ENCODE measurements at regions not wholly inside any gene's neighbourhood (a gene's known extent, or its start where the extent isn't known, plus 50 kb on each side); places are given as distances from the start of the nearest gene placed in this dataset.

GRCh38 chr2:57181315-57182038 lies 865.1 kb upstream of the VRK2 start:
- TF ChIP-seq CBX1 (IDR thresholded peaks at IDR 0.05; ENCODE audit: low read depth) (no peak), REST (IDR thresholded peaks at IDR 0.05; ENCODE audit: borderline replicate concordance in 1 of 2, low read depth in 1 of 2, low read length in 2 of 2) (no peak), CEBPB (IDR thresholded peaks at IDR 0.05; ENCODE audit: borderline replicate concordance, low read depth, low read length) (no peak), HMG20B (CRISPR knock-in tag; conservative IDR thresholded peaks at IDR 0.05) (no peak), ZNF546 (CRISPR knock-in tag; conservative IDR thresholded peaks at IDR 0.05) (no peak), CTCF (CRISPR knock-in tag; IDR thresholded peaks at IDR 0.05) (no peak)
